NCI-H446 treated with DMSO at 0.1 percent for 48 hours (cell line): ENCODE measurements at regions not wholly inside any gene's neighbourhood (a gene's known extent, or its start where the extent isn't known, plus 50 kb on each side); places are given as distances from the start of the nearest gene placed in this dataset.
"Not testable (repeated sequence)": the region's sequence is repeated elsewhere in the genome, so short reads cannot be mapped to it uniquely, and the experiment has no call there.

Source experiments
- DNase-seq: peaks from one replicate; lab custom pipeline; 2025; lab: John Stamatoyannopoulos, UW

DNA sequence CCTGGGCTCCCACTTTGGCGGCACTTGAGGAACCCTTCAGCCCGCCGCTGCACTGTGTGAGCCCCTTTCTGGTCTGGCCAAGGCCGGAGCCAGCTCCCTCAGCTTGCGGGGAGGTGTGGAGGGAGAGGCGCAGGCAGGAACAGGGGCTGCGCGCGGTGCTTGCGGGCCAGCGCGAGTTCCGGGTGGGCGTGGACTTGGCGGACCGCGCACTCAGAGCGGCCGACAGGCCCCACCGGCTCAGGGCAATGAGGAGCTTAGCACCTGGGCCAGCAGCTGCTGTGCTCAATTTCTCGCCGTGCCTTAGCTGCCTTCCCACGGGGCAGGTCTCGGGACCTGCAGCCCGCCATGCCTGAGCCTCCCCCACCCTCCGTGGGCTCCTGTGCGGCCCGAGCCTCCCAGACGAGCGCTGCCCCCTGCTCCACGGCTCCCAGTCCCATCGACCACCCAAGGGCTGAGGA lies 324.8 kb downstream of the RAD51AP2 start:
- not testable (repeated sequence) for DNase-seq

DNA sequence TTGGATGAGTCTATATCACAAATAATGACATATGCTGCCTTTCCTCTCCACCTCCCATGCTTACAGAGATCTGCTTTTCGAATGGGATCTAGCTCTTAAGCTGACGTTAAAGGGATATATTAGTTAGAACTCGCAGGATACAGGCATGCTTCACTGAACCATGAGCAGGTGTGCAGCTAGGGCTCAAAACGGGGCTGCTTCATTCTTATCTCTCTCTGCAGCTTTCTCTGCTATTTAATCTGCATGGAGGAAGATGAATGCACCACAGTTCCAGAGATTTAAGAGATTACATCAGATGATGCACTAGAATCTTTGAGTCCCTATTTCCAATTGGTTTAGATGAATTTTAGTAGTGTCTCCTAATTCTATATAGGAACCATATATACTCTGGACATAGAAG lies 327.0 kb downstream of the RAD51AP2 start:
- no peak for DNase-seq

DNA sequence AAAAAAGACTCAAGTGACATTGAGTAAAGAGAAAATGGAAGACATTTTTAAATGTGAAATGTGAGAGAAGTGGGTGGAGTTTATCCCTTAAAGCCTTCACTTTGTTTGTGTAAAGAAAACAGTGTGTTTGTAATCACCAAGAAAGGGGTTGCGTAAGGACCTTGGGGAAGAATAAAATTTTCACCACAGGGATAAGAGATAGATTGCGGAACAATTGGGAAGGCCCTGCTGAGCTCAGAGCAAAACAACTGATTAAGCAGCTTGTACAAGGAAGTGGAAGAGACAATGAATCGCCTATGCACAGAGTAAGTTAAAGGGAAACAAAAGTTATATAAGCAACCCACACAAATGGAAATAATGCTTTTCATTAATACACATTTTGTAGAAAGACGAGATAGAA lies 327.7 kb downstream of the RAD51AP2 start:
- no peak for DNase-seq

DNA sequence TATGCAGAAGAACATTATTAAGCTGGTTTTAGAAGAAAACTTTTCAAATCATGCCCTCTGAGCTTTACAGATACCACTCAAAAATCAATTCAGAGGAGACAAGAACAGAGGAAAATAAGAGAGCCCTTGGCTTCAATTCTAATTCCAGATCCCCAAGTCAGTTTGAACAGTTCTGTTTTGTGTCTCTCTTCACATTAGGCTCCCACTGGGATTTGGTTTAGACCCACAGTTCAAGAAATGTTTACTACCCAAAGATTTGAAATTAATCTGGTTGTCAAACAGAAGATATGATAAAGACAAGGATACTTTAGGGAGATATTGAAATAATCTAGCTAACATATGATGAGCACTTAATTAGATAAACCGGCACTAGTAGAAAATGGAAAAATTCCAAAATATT lies 329.5 kb downstream of the RAD51AP2 start:
- no peak for DNase-seq

DNA sequence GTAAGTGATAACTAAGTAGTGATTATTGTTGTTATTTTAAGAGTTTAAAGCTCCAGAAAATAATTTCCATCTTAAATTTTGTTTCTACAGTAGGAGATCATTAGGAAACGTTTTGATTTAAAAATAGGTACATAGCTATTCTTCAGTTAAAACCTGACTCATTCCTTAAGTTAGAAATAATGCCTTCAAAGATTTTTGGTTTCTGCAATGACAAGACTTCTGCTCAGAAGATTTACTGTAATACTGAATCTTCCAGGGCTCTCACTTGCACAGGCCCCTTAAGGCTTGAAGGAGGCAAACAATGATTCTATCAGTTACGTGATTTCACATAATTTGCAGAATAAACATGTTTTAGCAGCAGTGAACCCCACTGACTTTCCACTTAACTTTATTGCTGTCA lies 333.7 kb downstream of the RAD51AP2 start:
- DNase-seq, result no peak

DNA sequence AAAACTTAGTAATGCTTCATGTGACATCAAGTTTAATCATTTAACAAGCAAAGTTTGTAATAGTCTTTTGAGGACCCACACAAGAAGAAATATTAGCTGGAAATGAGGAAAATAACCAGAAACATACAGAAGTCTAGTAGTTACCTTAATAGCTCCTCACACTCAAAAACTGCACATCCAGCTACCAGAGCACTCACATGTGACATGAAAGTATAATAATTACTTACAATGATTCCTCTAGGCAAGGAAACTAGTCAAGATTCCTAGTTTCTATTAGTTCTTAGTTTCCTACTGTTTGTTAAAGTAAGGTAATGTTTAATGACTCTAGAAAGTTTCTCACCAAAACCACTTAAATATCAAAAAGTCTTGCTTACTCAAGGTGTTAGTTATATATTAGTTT lies 335.8 kb downstream of the RAD51AP2 start:
- no peak for DNase-seq

DNA sequence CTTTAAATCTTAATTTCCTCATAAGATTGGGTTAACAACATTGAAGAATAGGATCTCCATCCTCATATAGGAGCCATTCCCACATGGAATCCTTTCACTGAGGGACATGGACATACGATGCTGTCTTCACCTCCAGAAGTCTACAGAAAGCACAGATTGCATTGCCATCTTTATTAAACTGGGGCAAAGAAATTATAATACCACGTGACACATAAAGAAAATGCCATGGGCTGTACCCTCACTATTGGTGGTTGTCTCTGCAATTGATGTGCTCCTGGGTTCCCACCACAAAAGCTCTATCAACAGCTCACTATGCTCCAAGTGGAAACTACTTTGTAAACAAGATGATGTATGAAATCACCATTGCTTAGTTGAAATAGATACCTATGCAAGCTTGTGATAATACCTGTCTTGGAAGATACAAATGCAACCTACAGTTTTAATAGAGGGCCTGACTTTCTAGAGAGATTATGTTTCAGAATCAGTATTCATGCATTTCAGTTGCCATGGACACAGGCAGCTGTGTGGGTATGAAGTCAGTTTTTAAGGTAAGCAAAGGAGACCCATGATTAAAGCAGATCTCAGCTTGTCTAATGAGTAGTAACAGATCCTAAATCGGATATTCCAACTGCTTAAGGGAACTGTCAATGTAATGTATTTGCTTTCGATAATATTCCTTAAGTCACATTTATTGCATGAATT lies 337.0 kb downstream of the RAD51AP2 start:
- no peak for DNase-seq

DNA sequence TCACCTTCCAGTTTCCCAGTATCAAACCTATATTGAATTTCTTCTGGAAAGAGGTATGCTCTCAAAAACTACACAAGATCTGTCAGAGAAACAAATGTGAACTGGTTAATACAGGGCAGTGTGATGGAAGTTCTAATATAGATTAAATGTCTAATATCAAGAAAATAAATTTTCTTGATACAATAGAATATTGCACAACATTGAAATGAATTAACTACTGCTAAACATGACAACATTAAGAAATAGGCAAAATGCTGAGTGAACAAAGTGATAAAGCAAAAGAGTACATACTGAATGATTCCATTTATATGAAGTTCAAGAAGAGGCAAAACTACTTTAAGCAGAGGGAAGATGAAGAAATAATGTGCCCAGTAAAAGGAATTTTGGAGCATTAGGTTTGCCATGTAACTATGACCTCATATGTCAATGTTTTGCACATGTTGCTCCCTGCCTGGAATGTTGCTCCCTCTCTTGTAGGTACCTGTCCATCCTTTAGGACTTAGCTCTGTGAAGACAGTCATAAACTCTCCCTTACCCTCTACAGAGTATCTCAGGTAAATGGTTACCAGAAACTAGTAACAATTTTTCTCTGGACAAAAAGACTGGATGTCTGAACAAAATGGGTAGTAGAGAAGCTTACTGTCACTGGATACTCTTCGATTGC lies 339.0 kb downstream of the RAD51AP2 start:
- DNase-seq, result no peak

DNA sequence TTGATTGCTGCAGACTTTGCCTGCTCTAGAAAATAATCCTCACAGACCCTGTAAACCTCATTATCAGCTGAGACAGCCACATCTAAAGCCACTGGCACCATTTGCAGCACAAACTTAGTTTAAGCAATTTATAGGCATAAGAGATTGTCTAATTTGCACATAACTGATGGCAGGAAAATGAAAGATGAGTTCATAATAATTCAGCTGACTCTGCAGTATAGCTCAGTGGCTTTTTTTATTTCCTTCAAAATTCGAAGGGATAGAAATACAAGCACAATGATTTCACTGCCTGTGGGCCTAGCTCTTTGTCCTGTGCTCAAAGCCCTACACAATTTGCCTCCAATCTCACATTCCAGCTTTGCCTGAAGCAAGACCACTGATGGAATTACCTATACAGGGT lies 341.2 kb downstream of the RAD51AP2 start:
- DNase-seq, result no peak

DNA sequence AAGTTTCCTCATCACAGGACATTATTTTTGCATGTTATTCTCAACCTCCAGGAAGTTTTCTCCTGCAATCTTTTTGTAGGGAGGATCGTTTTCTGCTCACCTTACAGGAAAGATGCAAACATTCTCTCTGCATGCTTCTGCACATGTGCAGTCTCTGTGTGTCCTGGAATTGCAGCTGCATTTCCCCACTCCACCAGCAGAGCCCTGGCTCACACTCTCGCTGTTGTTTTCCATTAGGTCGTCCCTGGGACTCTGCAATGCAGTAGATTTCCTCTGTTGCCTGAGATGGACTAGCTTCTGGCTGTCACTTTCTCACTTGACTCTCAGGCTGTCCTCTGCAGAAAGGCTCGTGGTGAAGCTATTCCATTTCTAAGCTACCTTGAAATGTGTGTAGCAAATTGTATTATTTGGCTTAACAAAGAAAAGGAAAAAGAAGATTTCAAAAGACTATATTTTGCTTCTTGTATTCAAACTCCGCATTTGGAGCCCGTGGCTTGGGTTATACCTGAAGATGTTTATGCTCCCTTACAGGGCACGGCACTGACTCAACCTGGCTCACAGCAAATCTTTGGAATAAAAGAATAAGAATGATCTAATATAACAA lies 346.7 kb downstream of the RAD51AP2 start:
- peak; percentile 22 for DNase-seq

DNA sequence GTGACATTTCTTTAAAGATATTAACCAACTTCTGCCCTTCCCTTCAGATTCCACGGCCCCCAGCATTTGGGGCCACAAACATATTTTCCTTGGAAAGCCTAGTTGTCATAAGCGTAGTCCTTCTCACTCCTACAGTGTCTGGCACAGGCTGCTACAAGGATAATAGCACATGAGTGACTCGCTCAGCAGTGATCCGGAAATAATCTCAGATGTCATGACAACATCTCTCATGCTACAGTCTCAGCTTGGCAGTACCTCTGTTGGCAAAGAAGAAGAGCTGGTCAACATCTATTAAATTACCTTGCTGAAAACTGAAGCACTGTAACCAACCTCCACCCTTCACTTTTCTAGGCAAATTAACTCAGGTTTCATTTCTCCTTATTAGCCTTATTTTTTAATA lies 351.7 kb downstream of the RAD51AP2 start:
- DNase-seq, result peak; percentile 86

DNA sequence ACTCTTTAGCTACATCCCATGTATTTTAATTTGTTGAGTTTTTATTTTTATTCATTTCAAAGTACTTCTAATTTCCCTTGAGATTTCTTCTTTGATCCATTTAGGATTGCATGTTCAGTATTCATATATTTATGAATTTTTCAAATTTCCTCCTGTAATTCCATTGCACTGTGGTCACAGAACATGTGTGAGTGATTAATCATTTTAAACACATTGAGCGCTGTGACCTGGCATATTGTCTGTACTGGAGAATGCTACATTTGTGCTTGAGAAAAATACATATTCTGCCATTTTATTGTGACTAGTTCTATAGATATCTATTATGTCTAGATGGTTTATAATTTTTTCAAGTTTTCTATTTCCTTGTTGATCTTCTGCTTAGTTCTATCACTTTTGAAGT lies 353.7 kb downstream of the RAD51AP2 start:
- DNase-seq, result no peak

DNA sequence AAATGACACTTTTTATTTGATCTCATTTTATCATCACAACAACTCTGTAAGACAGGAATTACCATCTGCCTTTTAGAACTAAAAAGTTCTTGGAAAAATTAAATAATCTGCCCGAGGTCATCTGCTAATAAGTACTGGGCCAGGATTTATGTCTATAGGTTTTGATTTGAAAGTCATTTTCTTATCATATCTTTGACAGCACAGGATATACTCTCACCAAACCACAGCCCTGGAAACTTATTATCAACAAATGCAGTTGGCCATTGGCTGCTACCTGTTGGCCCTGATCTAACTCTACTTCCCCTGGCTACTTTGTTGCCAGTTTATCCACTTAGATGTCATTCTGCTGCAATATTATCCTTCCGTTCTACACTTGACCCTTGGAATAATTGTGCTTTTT lies 354.6 kb downstream of the RAD51AP2 start:
- DNase-seq, result no peak

DNA sequence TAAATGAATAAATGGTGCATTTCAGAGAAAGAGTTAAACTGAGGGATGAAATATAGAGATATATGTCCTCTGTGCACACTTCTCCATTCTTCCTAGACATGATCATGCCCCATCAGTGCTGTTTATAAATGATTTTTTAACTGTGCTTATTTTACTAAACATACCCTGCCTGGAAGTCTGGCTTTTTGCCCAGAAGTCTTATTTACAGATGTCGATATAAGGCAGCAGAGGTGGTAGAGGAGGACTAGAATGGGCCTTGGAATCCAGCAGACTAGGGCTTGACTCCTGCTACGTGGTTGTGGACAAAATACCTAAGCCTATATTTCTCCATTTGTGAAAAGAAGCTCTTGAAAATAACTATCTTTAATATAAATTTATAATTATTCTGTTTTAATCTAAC lies 355.5 kb downstream of the RAD51AP2 start:
- DNase-seq, result no peak

DNA sequence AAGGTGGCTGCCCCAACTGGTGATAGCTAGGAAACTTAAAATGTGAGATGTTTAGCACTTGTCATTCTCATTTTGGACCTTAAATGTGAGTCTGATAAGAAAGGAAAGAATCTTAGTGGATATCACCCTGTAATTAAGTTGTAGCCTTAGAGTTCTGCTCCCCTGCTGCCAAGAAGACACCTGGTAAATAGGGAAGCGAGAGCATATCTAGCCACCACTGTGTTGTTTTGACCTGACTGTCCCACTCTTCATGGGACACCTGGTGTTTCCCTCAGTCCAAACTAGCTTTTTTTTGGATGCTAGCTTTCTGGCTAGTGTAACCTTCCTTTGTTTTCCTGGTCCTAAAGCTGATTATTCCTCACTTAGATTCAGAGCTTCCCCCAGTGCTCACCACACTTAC lies 357.6 kb downstream of the RAD51AP2 start:
- DNase-seq, result no peak

DNA sequence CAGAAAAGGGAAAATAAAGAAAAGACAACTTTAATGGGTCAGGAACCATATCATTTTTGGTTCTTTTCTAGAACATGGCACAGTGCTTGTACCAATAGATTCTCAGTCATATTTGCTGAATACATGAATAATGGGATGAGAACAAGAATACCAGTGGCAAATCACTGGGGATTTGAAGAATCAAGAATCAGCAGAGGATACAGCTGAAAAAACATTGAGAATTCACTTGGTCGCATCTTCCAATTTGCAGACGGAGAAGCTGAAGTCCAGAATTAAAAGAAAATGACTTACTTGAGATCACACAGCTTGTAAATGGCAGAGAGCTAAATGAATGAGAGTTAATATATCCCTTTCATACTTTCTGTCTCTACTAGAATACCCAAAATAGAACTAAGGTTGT lies 362.2 kb downstream of the RAD51AP2 start:
- no peak for DNase-seq

DNA sequence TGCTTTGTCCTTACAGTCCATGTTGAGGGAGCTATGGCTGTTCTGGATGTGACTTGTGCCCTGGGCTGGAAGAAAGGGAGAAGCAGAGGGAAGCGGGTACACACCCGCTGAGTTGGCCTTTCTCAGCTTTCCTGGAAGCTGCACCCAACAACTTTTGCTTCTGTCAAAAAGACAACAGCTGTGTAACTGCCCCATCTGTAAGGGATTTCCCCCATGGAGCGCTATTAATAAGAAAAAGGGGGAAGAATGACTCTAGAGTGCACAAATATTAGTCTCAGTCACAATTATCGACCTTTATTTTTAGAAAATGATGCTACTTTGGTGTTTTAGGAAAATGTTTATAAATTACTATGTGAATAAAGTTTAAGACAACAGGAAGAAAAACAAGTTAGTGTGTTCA lies 368.3 kb downstream of the RAD51AP2 start:
- DNase-seq, result no peak

DNA sequence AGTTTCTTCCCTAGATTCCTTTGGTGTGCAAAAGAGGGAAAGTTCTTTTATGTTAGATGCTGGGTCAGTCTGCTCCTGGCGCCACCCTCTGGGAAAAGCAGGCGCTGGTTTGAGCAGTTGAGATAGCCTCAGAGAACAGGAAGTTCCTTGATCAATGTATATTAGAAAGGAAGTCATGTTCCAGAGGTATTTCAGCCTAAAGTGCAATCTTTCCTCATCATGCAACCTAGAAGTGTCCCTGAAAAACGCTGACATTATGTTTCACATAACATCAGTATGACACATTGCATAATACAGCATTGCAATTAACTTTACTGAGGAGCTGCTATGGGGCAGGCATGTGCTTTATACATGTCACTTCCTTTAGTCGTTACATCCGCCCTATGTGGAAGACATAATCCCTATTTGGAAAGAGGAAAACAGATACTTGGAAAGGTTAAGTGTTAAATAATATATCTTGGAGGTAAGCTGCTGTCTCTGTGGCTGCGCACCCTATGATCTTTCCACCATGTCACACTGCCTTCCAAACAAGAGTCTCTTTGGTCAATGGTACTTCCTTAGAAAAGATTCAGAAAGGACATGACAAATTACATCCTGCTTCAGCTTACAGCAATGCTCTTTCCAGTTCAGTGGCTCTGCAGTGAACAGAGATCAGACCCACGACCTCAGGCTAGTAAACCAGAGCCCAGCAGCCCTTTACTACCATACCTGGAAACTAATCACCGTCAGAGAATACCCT lies 369.7 kb downstream of the RAD51AP2 start:
- no peak for DNase-seq

DNA sequence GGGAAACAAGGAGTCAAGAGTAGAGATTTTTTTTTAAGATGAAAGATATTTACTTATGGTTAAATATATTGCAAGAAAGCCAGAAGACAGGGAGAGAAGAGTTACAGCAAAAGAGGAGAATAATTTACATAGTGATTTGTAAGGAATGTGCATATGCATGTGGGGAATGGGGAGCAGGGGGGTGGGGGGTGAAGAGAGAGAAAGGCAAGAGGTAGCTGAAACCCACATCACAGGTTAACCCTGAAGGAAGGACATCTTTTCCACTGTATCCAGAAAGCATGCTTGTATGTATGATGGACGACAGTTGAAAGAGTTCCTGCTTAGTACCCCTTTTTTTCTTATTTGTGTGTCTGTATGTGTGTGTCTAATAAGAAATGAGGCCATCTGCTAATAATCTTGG lies 371.9 kb downstream of the RAD51AP2 start:
- DNase-seq, result no peak

DNA sequence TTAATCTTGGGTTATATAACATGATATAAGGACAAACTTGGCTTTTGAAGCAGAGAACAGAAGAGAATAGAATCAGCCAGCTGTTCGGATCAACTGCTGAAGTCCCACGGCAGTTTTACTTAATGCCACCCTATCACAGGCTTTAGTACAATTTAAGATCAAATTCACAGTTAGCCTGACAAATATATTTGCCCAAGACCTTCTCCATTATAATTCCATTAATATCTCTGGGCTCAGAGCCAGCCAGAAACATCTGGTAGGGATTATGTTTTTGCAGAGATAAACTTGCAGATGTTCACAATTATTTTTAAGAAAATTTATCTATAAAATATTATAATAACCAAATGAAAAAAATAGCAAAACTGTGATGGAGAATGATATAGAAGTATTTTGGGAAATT lies 381.4 kb downstream of the RAD51AP2 start:
- no peak for DNase-seq

DNA sequence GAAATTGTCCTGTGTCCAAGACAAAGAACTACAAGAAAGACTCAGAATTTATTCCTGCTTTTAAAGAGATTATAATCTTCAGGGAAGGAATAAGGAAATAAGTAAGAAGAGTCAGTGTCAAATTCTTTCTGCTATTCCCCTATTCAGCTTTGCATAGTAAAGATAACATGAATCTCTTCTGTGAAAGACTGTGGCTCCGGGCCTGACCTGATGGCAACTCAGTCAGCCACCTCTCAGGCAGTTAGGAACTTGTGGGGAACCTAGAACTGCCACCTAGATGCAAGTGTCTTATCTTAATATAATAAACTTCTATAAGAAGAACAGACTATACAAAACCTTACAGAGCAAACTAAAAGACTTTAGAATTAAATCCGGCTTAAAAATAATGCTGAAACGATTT lies 382.0 kb downstream of the RAD51AP2 start:
- DNase-seq, result no peak

DNA sequence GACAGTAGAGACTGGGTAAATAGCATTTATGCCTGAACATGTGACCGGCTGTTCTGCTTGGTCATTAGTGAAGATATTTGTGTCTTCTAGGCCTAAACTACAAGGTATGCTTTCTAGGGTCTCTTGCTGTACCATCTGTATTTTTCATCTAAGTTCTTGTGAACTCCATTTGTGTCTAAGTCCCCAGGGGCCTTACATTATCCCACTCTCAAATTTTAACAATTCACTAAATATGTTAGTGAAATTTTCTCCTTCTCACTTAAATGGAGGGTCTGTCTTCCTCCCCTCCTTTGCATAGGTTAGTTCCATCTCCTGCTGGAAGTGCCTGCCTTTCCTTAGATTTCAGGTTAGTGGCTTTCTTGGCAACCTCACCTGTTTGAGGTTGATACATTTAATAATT lies 382.6 kb downstream of the RAD51AP2 start:
- DNase-seq, result no peak
